Endothelial cell of umbilical vein (primary cell): ENCODE measurements at regions not wholly inside any gene's neighbourhood (a gene's known extent, or its start where the extent isn't known, plus 50 kb on each side); places are given as distances from the start of the nearest gene placed in this dataset.

Experiments used
- BruUV-seq: library from RNA; stranded (reverse); fragments of 400-500 nt; replicated peaks from 2 replicates; lab custom pipeline; 2021; lab: Mats Ljungman, UMichigan
- CTCF ChIA-PET: fragments of 300-600, 350-600 bp; sonication (Branson Sonifier 250); formaldehyde crosslinking; loops from one replicate; lab custom pipeline; 2021; ENCODE audit warnings: antibody characterized with exemption, inconsistent platforms; lab: Charles Lee
- POLR2A ChIA-PET: fragments of 300-600, 350-600 bp; sonication (Branson Sonifier 250); formaldehyde crosslinking; loops from one replicate; lab custom pipeline; 2021; ENCODE audit warnings: antibody characterized with exemption, inconsistent platforms; lab: Charles Lee
- DNase-seq: peaks from one replicate; pipeline ENCODE4 v3.0.0-alpha.2; 2011; ENCODE audit warnings: low read depth, low spot score
- FAIRE-seq: peaks from 2 replicates; lab custom pipeline; 2011; peaks lifted over from hg19 to GRCh38; lab: Jason Lieb, UNC
- H2AFZ ChIP-seq: 2 replicates; pipeline ENCODE4 v1.6.0; 2012; ENCODE audit warnings: low read depth, low read length, control low read depth, inconsistent platforms
- H3K27ac ChIP-seq: 2 replicates; pipeline ENCODE4 v1.5.1; 2011; ENCODE audit warnings: low read depth, mild to moderate bottlenecking, control low read depth, low read length, moderate library complexity; ENCODE audit not compliant: insufficient read depth
- H3K27me3 ChIP-seq, 2 experiments: 2 replicates each; pipeline versions ENCODE4 v1.6.0 to v1.6.1; 2011; ENCODE audit warnings: low read length in 2 of 2, mixed read lengths in 1 of 2; ENCODE audit not compliant: control insufficient read depth in 2 of 2, insufficient read depth in 2 of 2
- H3K36me3 ChIP-seq, 2 experiments: 2 replicates in 1 of 2; 3 replicates in 1 of 2; pipeline ENCODE4 v1.5.1; 2011; ENCODE audit warnings: low read length in 2 of 2, mild to moderate bottlenecking in 1 of 2, moderate library complexity in 1 of 2; ENCODE audit not compliant: control insufficient read depth in 2 of 2, insufficient read depth in 2 of 2; ENCODE audit errors: extremely low read depth in 1 of 2
- H3K4me1 ChIP-seq: 3 replicates; pipeline ENCODE4 v1.5.1; 2011; ENCODE audit warnings: mild to moderate bottlenecking, low read length; ENCODE audit not compliant: control insufficient read depth, insufficient read depth; ENCODE audit errors: extremely low read depth
- H3K4me2 ChIP-seq: 2 replicates; pipeline ENCODE4 v1.6.1; 2011; ENCODE audit warnings: low read length, control low read depth, mixed read lengths; ENCODE audit not compliant: insufficient read depth
- H3K4me3 ChIP-seq, 3 experiments: fragments of 200-600 bp in 1 of 3; sonication (generic), shearing (Covaris generic) in 1 of 3; replicated peaks in 1 of 3; 2 replicates each; pipeline ENCODE4 v1.5.1; 2011 to 2016; ENCODE audit warnings: control low read depth in 3 of 3, low read length in 3 of 3, mild to moderate bottlenecking in 2 of 3, inconsistent platforms in 1 of 3, low read depth in 1 of 3, moderate library complexity in 1 of 3; ENCODE audit not compliant: insufficient read depth in 1 of 3
- H3K79me2 ChIP-seq: 2 replicates; pipeline ENCODE4 v1.6.0; 2012; ENCODE audit warnings: low read length, inconsistent platforms; ENCODE audit not compliant: control insufficient read depth, insufficient read depth
- H3K9ac ChIP-seq: replicated peaks from 2 replicates; pipeline ENCODE3; 2011; ENCODE audit warnings: low read length, control low read depth; ENCODE audit not compliant: insufficient read depth; ENCODE audit errors: extremely low read depth
- H3K9me1 ChIP-seq: replicated peaks from 3 replicates; pipeline ENCODE4 v1.6.0; 2011; ENCODE audit warnings: mild to moderate bottlenecking, low read length; ENCODE audit not compliant: control insufficient read depth, insufficient read depth; ENCODE audit errors: extremely low read depth
- H3K9me3 ChIP-seq: replicated peaks from 2 replicates; pipeline ENCODE4 v1.5.1; 2012; ENCODE audit warnings: low read length, inconsistent platforms; ENCODE audit not compliant: control insufficient read depth, insufficient read depth
- H4K20me1 ChIP-seq: replicated peaks from 2 replicates; pipeline ENCODE3; 2011; ENCODE audit warnings: mild to moderate bottlenecking, low read length; ENCODE audit not compliant: control insufficient read depth, insufficient read depth; ENCODE audit errors: extremely low read depth
- EZH2 ChIP-seq: IDR thresholded peaks from 2 replicates; pipeline ENCODE4 v1.6.1; 2012; ENCODE audit warnings: borderline replicate concordance, low read depth, mild to moderate bottlenecking, moderate library complexity, low read length, inconsistent platforms; ENCODE audit not compliant: severe bottlenecking
- FOS ChIP-seq: IDR thresholded peaks from 2 replicates; pipeline ENCODE4 v1.6.1; 2011; ENCODE audit warnings: mild to moderate bottlenecking, low read length, moderate library complexity, borderline replicate concordance; ENCODE audit not compliant: insufficient read depth
- GATA2 ChIP-seq: IDR thresholded peaks from 2 replicates; pipeline ENCODE4 v1.7.0; 2011; ENCODE audit warnings: low read depth, mild to moderate bottlenecking, moderate library complexity, mixed read lengths, low read length; ENCODE audit not compliant: insufficient read length, insufficient read depth
- JUN ChIP-seq: IDR thresholded peaks from 2 replicates; pipeline ENCODE4 v1.6.1; 2011; ENCODE audit warnings: borderline replicate concordance, low read depth; ENCODE audit not compliant: insufficient read length, insufficient read depth
- MYC ChIP-seq: IDR thresholded peaks from one replicate; pipeline ENCODE4 v1.6.1; 2011; ENCODE audit warnings: mild to moderate bottlenecking, low read depth, low read length
- POLR2A ChIP-seq: IDR thresholded peaks from 2 replicates; pipeline ENCODE4 v1.6.1; 2012; ENCODE audit warnings: low read depth, mild to moderate bottlenecking, control low read depth, low read length
- POLR2AphosphoS5 ChIP-seq: IDR thresholded peaks from 2 replicates; pipeline ENCODE4 v1.6.1; 2012; ENCODE audit warnings: low read depth, mild to moderate bottlenecking, control low read depth, low read length, moderate library complexity; ENCODE audit not compliant: insufficient read depth
- dilution Hi-C: fragments of 300-500 bp; cut with MboI; formaldehyde crosslinking; loops from one replicate; pipeline ENCODE4 v1.15.0; 2019; ENCODE audit warnings: low sequenced_read_pairs; ENCODE audit not compliant: extremely low pct_ligation_motif_present
- intact Hi-C: fragments of 100-400 bp; cut with micrococcal nuclease; formaldehyde crosslinking; loops from one replicate; pipeline ENCODE4 v1.10.0; 2022
- TF ChIP-seq, protein P1 (sequence below), 2 donors: IDR thresholded peaks; 1 replicate in 1 of 2; 2 replicates in 1 of 2; pipeline ENCODE4 v1.5.1; 2011; ENCODE audit warnings: low read length in 2 of 2, mild to moderate bottlenecking in 2 of 2, moderate library complexity in 2 of 2, control low read depth in 1 of 2, inconsistent platforms in 1 of 2, low read depth in 1 of 2; ENCODE audit not compliant: insufficient read depth in 1 of 2; ENCODE audit errors: extremely low read depth in 1 of 2
- TF ChIP-seq, protein P2 (sequence below): IDR thresholded peaks from 2 replicates; pipeline ENCODE4 v1.6.1; 2011; ENCODE audit not compliant: insufficient read depth, insufficient read length

DNA sequence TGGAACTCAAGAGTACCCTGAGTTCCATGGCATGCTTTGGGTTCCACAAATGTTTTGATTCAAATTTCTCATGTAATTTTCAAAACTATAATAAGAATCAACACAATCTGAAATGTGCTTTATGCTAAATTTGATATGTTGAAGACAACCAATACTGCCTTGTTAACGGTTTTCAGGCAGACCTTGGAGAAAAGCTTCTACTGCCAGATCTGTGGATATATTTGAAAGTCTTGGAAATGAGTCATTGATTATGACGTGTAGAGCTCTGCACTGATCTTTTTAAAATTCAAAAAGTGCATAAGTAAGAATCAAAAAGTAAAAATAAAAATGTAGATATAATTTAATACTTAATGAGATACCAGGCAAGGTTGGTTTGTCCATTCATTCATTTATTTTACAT, 74.0 kb upstream of the TNR start:
- intact Hi-C loops = no loop called here
- TF ChIP-seq, protein P1, sequence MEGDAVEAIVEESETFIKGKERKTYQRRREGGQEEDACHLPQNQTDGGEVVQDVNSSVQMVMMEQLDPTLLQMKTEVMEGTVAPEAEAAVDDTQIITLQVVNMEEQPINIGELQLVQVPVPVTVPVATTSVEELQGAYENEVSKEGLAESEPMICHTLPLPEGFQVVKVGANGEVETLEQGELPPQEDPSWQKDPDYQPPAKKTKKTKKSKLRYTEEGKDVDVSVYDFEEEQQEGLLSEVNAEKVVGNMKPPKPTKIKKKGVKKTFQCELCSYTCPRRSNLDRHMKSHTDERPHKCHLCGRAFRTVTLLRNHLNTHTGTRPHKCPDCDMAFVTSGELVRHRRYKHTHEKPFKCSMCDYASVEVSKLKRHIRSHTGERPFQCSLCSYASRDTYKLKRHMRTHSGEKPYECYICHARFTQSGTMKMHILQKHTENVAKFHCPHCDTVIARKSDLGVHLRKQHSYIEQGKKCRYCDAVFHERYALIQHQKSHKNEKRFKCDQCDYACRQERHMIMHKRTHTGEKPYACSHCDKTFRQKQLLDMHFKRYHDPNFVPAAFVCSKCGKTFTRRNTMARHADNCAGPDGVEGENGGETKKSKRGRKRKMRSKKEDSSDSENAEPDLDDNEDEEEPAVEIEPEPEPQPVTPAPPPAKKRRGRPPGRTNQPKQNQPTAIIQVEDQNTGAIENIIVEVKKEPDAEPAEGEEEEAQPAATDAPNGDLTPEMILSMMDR (IDR thresholded peaks at IDR 0.05; ENCODE audit: extremely low read depth in 1 of 2, insufficient read depth in 1 of 2, low read depth in 1 of 2, low read length in 2 of 2) = no peak
- TF ChIP-seq JUN (no peak), MYC (no peak), EZH2 (no peak), FOS (no peak), GATA2 (no peak), POLR2AphosphoS5 (no peak), POLR2A (no peak)
- TF ChIP-seq, protein P2, sequence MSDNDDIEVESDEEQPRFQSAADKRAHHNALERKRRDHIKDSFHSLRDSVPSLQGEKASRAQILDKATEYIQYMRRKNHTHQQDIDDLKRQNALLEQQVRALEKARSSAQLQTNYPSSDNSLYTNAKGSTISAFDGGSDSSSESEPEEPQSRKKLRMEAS = no peak
- H3K9ac ChIP-seq = no peak overlapping the region
- no peaks in the 10 kb centered on the region for H3K9me1 ChIP-seq
- H2AFZ ChIP-seq = no peak overlapping the region
- no peaks in the 10 kb centered on the region for H3K27me3 ChIP-seq
- dilution Hi-C loops = no loop called here
- no peaks in the 10 kb centered on the region for H3K79me2 ChIP-seq
- no peaks in the 10 kb centered on the region for H3K9me3 ChIP-seq
- H3K4me2 ChIP-seq = no peak overlapping the region
- no peak overlapping the region for H3K4me3 ChIP-seq
- H3K36me3 ChIP-seq = no peaks in the 10 kb centered on the region
- no TSS peak for BruUV-seq
- ChIA-PET POLR2A (no interaction called here), CTCF (interaction anchor here (2.0 kb wide), 1 partner anchor 74 kb away, joined by 11 read pairs; the partner anchor contains the start of gene TNR)
- no peak for DNase-seq
- FAIRE-seq = no peak
- H4K20me1 ChIP-seq = no peaks in the 10 kb centered on the region
- H3K27ac ChIP-seq = no peak overlapping the region
- no peaks in the 10 kb centered on the region for H3K4me1 ChIP-seq
